C4-2B (cell line): ENCODE measurements at regions not wholly inside any gene's neighbourhood (a gene's known extent, or its start where the extent isn't known, plus 50 kb on each side); places are given as distances from the start of the nearest gene placed in this dataset.
"Not testable (repeated sequence)": the region's sequence is repeated elsewhere in the genome, so short reads cannot be mapped to it uniquely, and the experiment has no call there.

Source experiments
- H3K27ac ChIP-seq: fragments of 450-650 bp; 2 replicates; pipeline ENCODE4 v1.5.1; 2017
- ZFX ChIP-seq: fragments of 450-650 bp; IDR thresholded peaks from 2 replicates; pipeline ENCODE4 v1.6.1; 2017
- TF ChIP-seq, protein P1 (sequence below): fragments of 450-650 bp; conservative IDR thresholded peaks from 2 replicates; pipeline ENCODE4 v1.5.1; 2017; ENCODE audit warnings: mild to moderate bottlenecking

DNA sequence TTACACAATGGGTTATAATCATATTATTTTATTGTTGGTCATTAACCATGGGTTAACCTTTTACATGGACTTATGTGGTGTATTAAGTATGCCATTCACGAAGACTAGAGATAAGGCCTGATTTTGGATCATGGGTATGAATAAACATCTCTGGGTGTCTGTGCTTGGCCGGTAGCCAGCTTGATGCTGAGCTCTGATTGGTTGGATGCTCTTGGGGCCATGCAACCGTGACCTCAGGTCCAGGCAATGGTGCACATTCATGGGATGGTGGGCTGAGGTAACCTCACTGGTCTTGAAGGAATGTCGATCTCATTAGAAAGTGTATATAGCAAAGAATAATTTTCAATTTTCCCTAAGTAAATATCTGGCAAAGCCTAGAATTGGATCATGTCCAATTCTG lies 158.2 kb upstream of the IL12B start:
- H3K27ac ChIP-seq = no peak overlapping the region
- TF ChIP-seq, protein P1, sequence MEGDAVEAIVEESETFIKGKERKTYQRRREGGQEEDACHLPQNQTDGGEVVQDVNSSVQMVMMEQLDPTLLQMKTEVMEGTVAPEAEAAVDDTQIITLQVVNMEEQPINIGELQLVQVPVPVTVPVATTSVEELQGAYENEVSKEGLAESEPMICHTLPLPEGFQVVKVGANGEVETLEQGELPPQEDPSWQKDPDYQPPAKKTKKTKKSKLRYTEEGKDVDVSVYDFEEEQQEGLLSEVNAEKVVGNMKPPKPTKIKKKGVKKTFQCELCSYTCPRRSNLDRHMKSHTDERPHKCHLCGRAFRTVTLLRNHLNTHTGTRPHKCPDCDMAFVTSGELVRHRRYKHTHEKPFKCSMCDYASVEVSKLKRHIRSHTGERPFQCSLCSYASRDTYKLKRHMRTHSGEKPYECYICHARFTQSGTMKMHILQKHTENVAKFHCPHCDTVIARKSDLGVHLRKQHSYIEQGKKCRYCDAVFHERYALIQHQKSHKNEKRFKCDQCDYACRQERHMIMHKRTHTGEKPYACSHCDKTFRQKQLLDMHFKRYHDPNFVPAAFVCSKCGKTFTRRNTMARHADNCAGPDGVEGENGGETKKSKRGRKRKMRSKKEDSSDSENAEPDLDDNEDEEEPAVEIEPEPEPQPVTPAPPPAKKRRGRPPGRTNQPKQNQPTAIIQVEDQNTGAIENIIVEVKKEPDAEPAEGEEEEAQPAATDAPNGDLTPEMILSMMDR = no peak
- no peak for TF ChIP-seq ZFX

DNA sequence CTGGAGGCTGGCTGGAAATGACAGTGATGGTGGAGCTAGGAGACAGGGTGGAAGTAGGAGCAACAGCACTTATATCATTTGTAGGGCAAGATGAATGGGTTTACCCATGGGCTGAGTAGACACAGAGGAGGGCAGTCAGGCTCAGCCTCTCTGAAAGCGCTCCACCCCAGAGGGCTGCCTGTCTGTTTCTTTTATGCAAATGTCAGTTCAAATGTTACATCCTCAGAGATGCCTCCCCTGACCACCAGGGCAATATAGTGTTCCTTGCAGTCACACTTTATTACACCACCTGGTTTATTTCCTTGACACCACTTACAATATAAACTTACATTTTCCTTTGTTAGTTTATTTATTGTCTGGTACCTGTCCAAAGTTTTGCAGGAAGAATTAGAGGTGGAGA lies 159.5 kb upstream of the IL12B start:
- TF ChIP-seq, protein P1 = no peak
- TF ChIP-seq ZFX = no peak
- H3K27ac ChIP-seq = no peak overlapping the region

DNA sequence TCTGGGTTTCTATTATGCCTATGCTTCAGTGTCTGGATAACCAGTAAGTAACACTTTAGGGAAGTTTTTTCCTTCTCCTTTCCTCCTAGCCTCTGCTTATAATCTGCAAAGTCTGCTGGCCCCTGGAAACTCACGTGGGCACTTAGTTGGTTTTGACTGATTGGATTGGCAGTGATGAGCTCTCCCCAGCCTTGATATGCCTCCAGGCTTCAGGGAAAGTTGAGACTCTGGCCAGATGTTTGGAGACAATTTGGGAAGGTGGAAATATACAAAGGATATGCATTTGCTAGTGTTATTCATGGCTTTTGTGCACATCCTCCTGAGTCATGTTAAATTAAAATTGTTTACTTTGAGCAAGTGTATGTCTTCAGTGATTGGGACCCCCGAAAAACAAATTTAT lies 160.2 kb upstream of the IL12B start:
- no peak overlapping the region for H3K27ac ChIP-seq
- no peak for TF ChIP-seq ZFX
- TF ChIP-seq, protein P1 = no peak

DNA sequence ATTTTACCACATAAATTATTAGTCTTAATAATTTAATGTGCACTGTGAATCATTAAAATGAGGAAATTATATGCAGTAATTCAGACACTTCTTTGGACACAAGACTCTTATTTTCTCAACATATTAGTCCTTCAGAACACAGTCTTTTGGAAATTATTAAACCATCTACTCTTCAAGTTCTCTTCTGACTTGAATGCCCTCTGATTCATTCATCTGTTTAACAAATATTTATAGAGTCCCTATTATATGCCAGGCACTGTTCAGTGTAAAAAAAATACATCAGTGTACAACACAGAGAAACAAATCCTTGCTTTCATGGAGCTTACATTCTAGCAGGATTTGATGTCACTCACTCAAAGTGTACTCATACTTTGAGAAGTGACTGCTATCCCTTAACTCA lies 163.4 kb upstream of the IL12B start:
- TF ChIP-seq, protein P1 = no peak
- H3K27ac ChIP-seq = no peak overlapping the region

DNA sequence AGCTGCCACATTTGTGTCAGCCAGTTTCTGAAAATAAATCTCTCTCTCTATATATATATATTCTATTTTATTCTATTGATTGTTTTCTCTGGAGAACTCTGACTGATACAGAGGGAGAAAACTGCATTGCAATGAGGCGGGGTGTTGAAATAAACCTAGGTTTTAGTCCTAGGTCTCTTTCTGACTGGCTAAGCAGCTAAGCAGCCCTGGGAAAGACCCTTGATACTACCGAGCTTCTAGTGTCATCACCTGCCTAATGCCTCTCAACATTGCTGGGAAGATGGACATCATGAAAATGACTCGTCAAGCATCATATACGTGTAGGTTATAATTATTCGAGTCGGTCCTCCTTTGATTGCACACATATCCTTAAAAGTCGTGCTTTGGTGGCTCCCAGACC lies 166.5 kb upstream of the IL12B start:
- H3K27ac ChIP-seq = no peak overlapping the region

DNA sequence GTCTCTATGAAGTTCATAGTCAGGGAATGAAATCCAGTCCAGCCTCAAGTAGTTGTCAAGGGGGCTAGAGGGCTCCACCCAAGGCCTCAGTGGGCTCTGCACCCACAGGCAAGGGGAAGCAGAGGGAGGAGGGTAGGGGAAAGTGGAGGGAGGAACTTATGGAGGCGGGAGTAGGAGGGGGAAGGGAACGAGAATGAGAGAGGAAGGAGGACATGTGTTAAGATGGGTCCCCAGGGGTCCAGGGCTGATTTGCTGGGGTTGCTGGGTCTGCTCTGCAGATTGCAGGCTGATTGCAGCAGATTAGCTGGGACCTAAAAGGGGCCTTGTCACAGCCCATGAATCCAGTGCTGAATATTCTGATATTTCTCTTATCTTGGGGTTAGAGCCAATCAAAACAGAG lies 166.9 kb upstream of the IL12B start:
- TF ChIP-seq, protein P1 = no peak
- TF ChIP-seq ZFX = no peak

More for the DNA sequence above, 166.5 kb upstream of the IL12B start:
- TF ChIP-seq, protein P1 = no peak
- TF ChIP-seq ZFX = no peak

DNA sequence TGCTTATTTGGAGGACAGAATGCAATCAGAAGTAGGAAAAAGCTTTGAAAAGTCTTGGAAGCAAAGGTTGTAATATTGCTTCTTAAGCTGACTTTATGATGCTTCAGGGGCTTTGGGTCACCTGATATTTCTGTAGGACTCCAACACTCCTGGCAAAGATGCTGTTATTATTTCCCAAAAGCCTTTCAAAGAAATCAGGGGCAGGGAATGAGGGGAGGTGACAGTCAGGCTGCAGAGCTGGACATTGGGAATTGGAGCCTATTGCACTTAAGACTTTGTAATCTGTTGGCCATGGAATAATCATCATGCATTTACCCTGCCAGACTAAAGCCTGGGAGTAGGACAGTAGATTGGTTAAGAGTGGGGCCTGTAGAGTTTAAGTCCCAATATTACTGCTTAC lies 168.3 kb upstream of the IL12B start:
- H3K27ac ChIP-seq = no peak overlapping the region
- no peak for TF ChIP-seq ZFX
- TF ChIP-seq, protein P1 = no peak

More for the DNA sequence above, 166.9 kb upstream of the IL12B start:
- H3K27ac ChIP-seq = no peak overlapping the region

DNA sequence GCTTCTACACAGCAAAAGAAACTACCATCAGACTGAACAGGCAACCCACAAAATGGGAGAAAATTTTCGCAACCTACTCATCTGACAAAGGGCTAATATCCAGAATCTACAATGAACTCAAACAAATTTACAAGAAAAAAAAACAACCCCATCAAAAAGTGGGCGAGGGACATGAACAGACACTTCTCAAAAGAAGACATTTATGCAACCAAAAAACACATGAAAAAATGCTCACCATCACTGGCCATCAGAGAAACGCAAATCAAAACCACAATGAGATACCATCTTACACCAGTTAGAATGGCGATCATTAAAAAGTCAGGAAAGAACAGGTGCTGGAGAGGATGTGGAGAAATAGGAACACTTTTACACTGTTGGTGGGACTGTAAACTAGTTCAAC lies 171.8 kb upstream of the IL12B start:
- not testable (repeated sequence) for H3K27ac ChIP-seq
